Skeletal muscle cell (primary cell): ENCODE measurements at regions not wholly inside any gene's neighbourhood (a gene's known extent, or its start where the extent isn't known, plus 50 kb on each side); places are given as distances from the start of the nearest gene placed in this dataset.

ENCODE experiments used
- DNase-seq: peaks from one replicate; pipeline ENCODE4 v3.0.0-alpha.2; 2010; ENCODE audit warnings: low read depth
- H3K4me3 ChIP-seq: 2 replicates; pipeline ENCODE4 v1.5.1; 2011; ENCODE audit warnings: low read depth, mild to moderate bottlenecking, control low read depth, low read length, moderate library complexity

DNA sequence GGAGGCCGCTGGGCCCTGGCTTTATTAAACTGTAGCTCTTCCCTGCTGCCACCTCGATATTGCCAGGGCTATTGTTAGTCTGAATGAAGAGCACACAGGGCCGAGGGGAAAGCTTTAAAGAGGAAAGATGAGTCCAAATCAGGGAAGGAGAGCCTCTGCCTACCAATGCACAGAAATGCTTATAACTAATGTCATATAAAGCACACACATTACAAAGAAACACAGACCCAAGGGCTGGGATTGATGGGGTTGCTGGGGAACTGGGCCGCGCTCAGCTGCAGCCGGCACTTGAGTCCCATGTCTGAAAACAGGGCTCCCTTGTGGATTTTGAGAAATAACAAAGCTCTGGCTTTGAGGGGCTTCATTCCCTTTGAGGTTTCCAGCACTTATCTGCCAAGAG, 232.6 kb downstream of the CD83 start:
- no peak overlapping the region for H3K4me3 ChIP-seq
- no peak for DNase-seq

DNA sequence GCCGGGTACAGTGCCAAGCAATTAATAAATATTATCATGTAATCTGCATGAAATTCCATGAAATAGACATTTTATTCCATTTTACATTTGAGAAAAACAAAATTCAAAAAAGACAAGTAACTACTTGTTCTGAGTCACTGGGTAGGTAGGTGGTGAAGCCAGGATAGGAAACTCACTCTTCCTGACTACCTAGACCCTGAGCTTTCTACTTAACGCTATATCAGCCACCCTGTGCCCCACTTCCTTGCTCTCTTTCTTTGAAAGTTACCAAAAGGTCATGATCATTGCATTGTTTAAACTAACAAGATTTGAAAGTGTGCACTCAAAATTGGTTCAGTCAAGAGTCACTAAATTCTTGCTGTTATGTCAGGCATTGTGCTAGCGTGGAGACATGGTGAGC, 235.7 kb downstream of the CD83 start:
- H3K4me3 ChIP-seq, result no peak overlapping the region
- DNase-seq, result no peak

DNA sequence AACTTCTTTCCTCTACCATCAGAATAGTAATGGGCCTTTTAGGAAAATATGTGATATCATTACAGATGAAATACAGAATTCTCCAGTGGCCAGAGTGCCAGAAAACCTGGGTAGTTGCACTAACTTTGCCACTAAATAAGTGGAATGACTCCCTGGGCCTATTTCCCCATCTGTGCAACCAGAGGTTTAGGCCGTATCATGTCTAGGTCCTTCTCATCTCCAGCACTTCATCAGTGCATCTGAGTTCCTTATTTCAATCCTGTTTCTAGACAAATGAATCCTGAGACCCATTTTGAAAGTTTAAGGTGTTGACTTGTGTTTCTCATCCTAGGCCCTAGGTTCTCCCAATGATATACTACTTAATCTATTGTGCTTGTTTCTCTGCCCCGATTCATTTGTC, 236.2 kb downstream of the CD83 start:
- no peak overlapping the region for H3K4me3 ChIP-seq
- no peak for DNase-seq

DNA sequence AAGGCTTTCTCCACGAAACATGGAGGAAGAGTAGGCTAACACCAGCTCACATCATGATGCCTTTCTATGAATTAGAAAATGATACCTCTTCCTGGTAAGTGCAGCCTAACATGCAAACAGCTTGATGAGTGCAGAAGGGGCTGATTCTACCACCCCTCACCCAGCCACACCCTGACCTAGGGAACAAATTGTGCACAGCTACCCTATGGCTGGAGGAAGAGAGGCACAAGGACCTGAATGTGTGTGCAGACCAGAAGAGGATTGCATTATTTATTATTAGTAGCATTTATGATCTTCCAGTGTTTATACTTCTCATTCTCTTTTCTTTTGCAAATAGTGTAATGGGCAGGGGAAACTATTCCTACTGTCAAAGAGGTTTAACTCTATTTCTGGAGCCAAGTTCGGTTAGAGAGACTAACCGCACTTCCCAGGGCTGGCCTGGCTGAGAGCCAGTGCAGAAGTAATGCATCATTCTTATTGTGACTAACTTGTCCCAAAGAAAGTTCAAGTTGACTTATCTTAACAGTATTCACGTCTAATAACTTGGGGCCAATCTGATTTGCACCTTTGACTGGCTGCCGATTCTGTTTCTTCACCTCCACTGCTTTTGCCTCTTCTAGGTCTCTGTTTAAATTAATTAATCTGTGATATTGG, 237.5 kb downstream of the CD83 start:
- no peak overlapping the region for H3K4me3 ChIP-seq
- DNase-seq, result peak; percentile 83

DNA sequence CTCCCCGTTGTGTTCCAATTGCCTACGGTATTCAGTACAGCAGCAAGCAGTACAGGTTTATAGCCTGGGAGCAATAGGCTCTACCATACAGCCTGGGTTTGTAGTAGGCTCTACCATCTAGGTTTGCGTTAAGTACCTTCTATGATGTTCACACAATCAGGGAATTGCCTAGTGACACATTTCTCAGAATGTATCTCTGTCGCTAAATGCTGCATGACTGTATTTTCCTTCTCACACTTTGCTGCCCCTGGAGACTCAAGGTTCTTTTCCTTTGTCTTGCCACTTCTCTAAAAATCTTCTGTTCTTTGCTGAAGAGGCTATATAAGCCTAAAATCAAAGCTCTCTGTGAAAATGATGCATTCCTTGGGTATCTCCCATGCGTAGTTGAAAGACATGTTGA, 241.9 kb downstream of the CD83 start:
- H3K4me3 ChIP-seq, result no peak overlapping the region
- no peak for DNase-seq

DNA sequence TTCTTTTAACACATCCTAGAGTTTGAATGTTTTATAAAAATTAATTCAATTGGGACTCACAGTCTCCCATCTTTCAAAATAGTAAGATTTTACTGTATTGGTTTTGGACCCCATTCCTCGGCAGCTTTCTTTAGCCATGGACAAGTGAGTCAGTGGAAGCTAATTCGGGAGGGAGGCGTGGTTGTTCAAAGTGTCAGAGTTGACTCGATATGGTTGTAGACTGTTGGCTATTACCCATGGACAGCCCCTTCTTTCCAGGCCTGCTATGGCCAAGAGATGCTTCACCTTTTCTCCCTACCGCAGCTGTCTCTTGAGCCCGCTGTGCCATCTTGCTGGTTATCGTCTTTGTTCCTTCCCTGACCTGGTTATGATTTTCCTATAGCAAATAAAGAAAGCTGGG, 243.0 kb downstream of the CD83 start:
- no peak for DNase-seq
- H3K4me3 ChIP-seq, result no peak overlapping the region

DNA sequence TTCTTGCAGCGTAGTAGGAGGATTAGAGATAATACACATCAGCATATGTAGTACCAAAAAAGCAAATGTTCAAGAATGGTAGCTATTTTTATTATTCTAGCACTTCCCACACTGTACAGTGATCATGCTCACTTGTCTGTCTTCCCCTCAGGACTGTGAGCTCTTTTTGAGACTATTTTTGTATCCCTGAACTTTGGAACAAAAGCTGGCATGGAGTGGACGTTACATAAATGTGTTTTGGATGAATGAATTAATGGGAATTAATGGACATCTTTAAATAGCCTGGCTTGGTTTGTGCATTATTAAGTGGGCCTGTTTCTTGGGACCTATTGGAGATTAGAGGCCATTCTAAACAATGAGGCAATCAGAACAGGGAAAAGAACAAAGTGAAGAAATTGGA, 243.7 kb downstream of the CD83 start:
- H3K4me3 ChIP-seq, result no peak overlapping the region
- no peak for DNase-seq

DNA sequence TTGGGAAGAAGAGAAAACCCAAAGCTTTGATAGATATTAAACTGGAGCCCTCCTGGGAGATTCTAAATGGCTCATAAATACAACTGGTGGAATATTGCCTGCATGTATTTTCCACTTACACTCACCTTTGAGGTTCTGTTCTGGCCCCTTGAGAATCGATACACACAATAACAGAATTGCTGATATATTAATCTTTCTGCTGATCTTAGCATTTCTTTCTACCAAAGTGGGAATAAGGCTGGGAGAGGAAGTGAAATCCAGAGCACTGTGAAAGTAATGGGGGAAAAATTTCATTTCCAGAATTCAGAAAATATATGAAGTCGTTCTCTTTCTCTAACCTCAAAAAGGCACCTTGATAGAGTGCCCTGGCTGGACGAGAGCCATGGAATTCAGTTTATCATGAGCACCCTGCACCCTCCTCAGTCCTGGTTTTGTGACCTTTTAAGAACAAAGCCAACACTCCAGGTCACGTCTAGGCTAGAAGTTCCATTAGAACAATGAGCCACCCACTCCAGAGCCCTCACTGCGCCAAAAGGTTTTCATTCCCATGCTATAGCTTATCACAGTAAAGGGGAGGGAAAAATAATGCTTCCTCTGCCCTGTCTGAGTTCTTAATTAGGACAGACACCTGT, 244.5 kb downstream of the CD83 start:
- DNase-seq, result no peak

DNA sequence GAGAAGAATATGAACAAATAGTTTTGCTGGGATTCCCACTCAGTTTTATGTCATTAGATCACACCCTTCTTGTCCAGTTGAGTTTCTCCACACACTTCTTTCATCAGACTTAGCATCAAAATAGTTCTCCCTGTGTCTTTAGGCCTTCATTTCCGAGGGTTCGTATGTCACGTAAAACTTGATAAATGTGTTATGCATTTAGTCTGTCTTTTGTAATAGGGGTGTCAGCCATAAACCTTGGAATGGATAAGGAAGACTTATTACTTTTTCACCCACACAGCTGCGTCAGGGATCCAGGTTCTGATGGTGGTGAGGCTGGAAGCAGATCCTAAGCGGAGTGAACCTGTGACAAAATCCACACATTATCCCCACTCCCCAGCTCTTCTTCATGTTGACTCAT, 246.8 kb downstream of the CD83 start:
- DNase-seq, result no peak
- no peak overlapping the region for H3K4me3 ChIP-seq

More for the DNA sequence above, 244.5 kb downstream of the CD83 start:
- H3K4me3 ChIP-seq, result no peak overlapping the region

DNA sequence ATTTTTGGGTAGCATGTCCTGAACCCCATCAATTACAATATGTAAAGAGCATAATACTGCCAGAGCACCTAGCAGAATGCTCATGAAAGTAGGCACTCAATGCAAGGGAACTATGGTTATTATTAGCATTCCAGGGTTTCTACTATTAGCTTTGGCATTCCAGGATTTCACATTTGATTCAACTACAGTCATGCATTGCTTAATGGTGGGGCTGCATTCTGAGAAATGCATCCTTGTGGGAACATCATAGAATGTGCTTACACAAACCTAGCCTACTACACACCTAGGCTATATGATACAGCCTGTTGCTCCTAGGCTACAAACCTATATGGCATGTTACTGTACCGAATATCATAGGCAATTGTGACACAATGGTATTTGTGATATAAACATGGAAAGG, 247.8 kb downstream of the CD83 start:
- DNase-seq, result peak; percentile 20
- H3K4me3 ChIP-seq, result no peak overlapping the region

DNA sequence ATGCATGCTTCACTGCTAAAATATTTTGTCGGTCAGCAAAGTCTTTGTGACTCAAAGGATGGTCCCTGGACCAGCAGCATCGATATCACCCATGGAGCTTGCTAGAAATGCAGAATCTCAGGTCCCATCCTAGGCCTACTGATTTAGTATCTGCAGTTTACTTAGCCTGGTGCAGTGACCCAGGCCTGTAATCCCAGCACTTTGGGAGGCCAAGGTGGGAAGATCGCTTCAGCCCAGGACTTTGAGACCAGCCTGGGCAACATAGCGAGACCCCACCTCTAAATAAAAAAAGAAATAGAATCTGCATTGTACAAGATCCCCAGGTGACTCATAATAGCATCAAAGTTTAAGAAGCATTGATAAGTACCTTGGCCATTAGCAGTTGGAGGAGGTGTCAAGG, 248.7 kb downstream of the CD83 start:
- no peak for DNase-seq
- H3K4me3 ChIP-seq, result no peak overlapping the region

DNA sequence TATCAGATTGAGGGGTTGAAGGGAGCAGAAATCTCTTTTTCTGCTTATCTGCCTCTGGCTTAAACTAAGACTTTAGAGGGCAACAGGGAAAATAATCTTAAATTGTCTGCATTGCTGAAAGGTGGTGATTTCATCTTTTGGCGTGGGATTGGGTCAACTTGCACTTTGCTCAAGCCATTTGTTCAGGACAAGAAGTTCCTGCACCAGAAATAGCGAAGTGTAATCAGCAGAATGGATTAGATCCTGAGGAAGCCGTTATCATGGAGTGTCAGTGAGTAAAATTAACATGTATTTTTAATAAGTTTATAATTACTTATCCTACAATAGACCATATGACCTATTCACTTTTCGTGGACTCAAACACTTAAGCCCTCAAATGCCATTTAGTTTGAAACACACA, 249.3 kb downstream of the CD83 start:
- peak; percentile 14 for DNase-seq

DNA sequence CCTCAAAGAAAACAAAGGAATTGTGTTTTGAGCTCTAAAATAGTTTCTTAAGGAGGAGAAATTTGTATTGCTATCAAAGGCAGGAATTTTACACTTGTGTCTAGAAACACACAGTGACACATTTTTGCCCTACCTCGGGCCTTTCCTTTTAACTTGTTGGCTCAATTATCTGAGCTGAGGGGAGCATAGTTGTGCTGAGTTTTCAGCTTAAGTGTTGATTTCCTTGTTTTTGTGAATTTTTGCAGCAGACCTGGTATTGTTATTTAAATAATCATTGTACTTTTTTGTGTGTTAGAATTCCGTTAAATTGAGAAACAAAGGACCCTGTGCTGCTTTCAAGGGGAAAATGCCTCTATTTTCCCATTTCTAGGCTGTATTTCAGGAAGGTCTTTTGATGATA, 249.7 kb downstream of the CD83 start:
- no peak overlapping the region for H3K4me3 ChIP-seq
- no peak for DNase-seq

More for the DNA sequence above, 249.3 kb downstream of the CD83 start:
- no peak overlapping the region for H3K4me3 ChIP-seq

DNA sequence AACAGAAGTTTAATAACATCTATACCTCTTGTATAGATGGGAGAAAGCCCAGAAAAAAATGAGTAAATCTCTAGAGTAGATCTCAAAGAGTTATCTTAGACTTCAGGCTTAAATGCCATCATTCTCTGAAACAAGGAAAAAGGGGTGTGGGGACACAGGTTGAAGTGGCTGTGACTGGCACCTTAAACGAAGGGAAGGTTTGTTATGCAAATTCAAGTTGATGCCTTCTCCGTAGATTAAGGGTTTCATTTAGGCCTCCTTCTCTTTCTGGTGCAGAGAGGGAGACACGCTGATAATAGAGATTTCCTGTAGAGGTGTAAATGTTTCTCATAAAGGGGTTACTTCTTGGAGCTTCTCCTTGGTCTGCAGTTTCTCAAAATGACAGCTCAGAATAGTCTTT, 252.1 kb downstream of the CD83 start:
- DNase-seq, result no peak
- no peak overlapping the region for H3K4me3 ChIP-seq

DNA sequence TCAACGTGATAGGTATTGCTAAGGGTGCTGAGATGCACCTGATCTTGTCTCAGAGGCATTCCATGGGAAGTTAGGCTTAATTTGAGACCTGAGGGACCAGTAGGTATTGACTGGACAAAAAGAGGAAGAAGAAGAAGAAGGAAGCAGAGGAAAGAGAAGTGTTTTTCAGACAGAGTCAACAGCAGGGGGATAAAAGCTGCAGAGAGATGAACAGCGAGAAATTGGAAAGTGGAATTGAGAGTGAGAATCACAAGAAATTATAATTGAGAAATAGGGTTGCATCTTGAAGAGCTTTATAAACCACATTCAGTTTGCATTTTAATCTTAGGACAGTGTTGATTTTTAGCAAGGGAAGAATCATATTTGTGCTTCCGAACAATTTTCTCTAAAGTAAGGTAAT, 254.0 kb downstream of the CD83 start:
- no peak overlapping the region for H3K4me3 ChIP-seq
- DNase-seq, result no peak

DNA sequence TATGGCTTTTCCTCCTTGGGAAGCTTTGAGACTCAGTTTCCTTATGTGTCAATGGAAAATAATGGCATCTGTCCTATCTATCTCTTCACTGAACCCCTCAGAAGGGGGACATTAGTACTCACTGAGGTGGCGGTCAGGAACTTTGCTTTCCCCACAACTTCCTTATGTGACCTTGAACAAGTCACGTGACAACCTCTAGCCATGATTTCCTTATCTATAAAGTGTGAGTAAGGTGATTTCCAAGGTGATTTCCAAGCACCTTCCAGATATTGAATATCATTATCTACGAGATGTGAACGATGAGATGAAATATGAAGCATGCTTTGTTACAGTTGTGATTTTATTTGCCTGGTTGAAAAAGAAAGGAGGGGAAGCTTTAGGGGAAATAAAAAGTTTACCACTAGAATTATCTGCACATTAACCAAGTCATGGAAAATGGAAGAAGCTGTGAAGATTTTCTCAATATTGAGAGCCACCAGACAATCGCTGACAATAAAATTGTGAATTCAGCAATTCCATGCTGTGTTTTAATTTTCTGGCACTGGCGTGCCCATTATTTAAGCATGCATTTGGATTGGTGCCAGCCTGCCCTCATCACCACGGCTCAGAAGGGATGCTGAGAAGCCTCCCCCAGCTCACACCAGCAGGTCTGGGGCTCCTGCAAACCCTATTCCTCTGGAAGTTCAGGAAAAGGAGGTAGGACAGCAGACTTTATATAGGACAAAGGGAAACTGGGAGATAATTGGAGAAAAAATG, 255.3 kb downstream of the CD83 start:
- H3K4me3 ChIP-seq, result no peak overlapping the region
- no peak for DNase-seq

DNA sequence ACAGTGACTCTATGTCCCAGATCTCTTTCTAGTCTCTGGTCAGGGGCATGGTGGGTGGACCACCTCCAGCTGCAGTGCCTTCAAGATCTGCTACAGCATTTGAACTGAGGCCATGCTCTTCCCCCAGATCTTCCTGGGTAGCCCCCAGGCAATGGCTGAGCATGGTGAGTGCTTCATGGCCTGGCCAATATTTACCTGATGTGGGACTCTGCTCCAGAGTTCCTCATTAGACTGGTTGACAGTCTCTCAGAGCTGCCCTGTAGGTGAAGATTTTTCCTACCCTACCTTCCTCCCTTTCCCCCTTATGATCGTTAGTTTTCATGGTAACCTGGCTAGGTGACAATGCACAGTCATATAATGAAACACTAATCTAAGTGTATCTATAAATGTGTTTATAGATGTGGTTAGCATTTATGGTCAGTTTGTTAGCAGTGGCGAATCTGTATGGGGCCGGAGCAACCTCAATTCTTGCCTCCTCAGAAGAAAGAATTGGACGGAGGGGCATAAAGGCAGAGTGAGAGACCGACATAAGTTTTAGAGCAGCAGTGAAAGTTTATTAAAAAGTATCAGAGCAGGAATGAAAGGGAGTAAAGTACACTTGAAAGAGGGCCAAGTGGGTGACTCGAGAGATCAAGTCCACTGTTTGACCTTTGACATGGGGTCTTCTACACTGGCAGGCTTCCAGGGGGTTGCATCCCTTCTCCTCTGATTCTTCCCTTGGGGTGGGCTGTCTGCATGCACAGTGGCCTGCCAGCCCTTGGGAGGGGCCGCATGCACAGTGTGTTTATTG, 256.3 kb downstream of the CD83 start:
- H3K4me3 ChIP-seq, result no peak overlapping the region
- DNase-seq, result no peak

DNA sequence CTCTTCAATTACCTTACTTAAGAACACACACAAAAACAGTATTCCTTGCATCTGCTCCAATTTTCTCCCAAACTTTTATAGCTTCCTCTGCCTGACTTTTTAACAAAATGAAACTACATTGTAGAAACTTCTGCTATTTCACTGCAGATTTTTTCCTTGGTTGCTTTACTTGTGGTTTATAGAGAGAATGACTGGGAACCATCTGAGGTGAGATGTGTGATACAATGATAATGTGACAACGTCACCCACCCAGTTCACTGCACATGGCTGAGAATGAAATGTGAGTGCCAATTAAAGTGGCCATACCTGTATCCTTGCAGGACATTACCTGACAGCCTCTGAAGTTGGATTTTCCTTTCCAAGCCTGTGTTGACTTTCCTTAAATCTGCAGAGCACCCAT, 258.4 kb downstream of the CD83 start:
- no peak overlapping the region for H3K4me3 ChIP-seq
- DNase-seq, result no peak

DNA sequence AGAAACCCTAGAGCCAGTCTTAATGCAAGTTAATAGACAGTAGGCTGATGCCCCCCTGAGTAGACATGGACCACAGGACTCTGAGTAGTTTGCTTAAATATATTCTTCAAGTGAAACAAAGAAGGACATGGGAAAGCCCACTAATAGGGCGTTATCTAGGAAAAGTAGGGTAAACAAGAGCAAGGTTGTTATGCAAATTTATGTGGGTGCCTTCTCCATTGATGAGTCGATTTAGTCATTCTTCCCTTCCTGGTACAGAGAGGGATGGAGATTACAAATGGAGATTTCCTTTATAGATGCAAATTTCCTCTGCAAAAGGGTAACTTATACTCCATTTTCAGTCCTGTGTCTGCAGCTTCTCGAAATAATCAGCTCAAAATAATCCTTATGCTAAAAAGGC, 262.0 kb downstream of the CD83 start:
- no peak overlapping the region for H3K4me3 ChIP-seq
- DNase-seq, result no peak
